Uterus (tissue), 2 donors: ENCODE measurements at regions not wholly inside any gene's neighbourhood (a gene's known extent, or its start where the extent isn't known, plus 50 kb on each side); places are given as distances from the start of the nearest gene placed in this dataset.

ENCODE experiments used
- POLR2A ChIP-seq, 2 donors: fragments of 450-650 bp; IDR thresholded peaks; one replicate each; pipeline ENCODE4 v1.6.1; 2016; ENCODE audit warnings: antibody characterized with exemption in 2 of 2, mild to moderate bottlenecking in 1 of 2, moderate library complexity in 1 of 2
- TF ChIP-seq, protein P1 (sequence below), 4 experiments: fragments of 200-600 bp in 2 of 4; fragments of 450-650 bp in 2 of 4; sonication (generic) in 2 of 4; IDR thresholded peaks; one replicate each; pipeline ENCODE4 v1.5.1; 2016 to 2019; ENCODE audit warnings: antibody characterized with exemption in 4 of 4, mild to moderate bottlenecking in 2 of 4, moderate library complexity in 1 of 4

DNA sequence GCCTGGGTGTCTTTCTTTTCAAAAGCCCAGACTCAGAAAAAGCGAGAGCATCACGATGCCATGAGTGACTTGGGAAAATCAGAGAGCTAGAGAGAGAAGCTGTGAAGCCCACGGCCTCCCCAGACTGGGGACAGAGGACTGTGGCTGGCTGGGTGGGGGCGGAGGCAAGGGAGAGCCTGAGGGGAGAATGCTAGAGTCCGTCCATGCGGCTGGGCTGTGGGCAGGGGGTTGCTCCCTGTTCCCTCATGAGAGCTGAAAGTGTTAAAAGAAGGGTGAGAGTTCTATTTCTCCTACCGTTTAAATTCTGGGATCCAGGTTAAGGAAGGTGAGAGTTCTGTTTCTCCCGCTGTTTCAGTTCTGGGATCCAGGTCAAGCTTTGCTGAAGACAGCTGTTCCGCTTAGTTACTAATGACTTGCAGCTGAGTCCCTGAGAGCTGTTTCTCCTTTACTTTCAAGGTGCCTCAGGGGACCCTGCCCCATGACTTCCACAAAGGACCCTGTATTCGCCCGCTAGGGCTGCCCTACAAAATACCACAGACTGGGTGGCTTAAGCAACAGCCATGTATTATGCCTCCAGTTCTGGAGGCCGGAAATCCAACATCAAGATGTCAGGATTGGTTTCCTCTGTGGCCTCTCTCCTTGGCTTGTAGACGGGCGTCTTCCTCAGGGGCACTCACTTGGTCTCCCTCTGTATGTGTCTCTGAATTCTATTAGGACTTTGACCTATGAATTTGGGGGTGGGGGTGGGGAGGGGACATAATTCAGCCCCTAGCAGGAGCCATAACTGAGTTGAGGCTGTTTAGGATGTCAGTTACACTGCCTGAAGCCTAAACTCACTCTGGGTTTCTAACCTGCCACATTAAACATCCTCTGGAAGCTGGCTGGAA, 127.0 kb downstream of the PXDC1 start:
- no peak for TF ChIP-seq POLR2A (IDR thresholded peaks at IDR 0.05)
- TF ChIP-seq, protein P1, sequence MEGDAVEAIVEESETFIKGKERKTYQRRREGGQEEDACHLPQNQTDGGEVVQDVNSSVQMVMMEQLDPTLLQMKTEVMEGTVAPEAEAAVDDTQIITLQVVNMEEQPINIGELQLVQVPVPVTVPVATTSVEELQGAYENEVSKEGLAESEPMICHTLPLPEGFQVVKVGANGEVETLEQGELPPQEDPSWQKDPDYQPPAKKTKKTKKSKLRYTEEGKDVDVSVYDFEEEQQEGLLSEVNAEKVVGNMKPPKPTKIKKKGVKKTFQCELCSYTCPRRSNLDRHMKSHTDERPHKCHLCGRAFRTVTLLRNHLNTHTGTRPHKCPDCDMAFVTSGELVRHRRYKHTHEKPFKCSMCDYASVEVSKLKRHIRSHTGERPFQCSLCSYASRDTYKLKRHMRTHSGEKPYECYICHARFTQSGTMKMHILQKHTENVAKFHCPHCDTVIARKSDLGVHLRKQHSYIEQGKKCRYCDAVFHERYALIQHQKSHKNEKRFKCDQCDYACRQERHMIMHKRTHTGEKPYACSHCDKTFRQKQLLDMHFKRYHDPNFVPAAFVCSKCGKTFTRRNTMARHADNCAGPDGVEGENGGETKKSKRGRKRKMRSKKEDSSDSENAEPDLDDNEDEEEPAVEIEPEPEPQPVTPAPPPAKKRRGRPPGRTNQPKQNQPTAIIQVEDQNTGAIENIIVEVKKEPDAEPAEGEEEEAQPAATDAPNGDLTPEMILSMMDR (IDR thresholded peaks at IDR 0.05): no peak
